Hepatocyte (in vitro differentiated cells): ENCODE measurements at regions not wholly inside any gene's neighbourhood (a gene's known extent, or its start where the extent isn't known, plus 50 kb on each side); places are given as distances from the start of the nearest gene placed in this dataset.
A peak's percentile ranks its signal among the peaks of the same experiment; 100 is the strongest.

Source experiments
- DNase-seq: peaks from one replicate; pipeline ENCODE4 v3.0.0-alpha.2; 2016; ENCODE audit warnings: low spot score
- H2AFZ ChIP-seq: fragments of 200-600 bp; sonication (generic); 2 replicates; pipeline ENCODE4 v1.6.0; 2016; ENCODE audit warnings: antibody characterized with exemption, mild to moderate bottlenecking
- H3K27ac ChIP-seq: fragments of 200-600 bp; sonication (generic); 2 replicates; pipeline ENCODE4 v1.5.1; 2016; ENCODE audit warnings: mild to moderate bottlenecking
- H3K27me3 ChIP-seq: fragments of 200-600 bp; sonication (generic); 2 replicates; pipeline ENCODE4 v1.6.1; 2016
- H3K36me3 ChIP-seq: fragments of 200-600 bp; sonication (generic); replicated peaks from 2 replicates; pipeline ENCODE4 v1.5.1; 2016; ENCODE audit warnings: low read depth; ENCODE audit not compliant: insufficient read depth
- H3K4me1 ChIP-seq: fragments of 200-600 bp; sonication (generic); 2 replicates; pipeline ENCODE4 v1.5.1; 2016; ENCODE audit warnings: mild to moderate bottlenecking, moderate library complexity; ENCODE audit not compliant: insufficient read depth
- H3K4me2 ChIP-seq: fragments of 200-600 bp; sonication (generic); 2 replicates; pipeline ENCODE4 v1.6.0; 2016
- H3K4me3 ChIP-seq: fragments of 200-600 bp; sonication (generic); 2 replicates; pipeline ENCODE4 v1.5.1; 2016; ENCODE audit warnings: mild to moderate bottlenecking
- H3K79me2 ChIP-seq: fragments of 200-600 bp; sonication (generic); 2 replicates; pipeline ENCODE4 v1.6.0; 2017; ENCODE audit warnings: mild to moderate bottlenecking
- H3K9me2 ChIP-seq: fragments of 200-600 bp; sonication (generic); replicated peaks from 2 replicates; pipeline ENCODE4 v1.6.0; 2017; ENCODE audit warnings: mild to moderate bottlenecking; ENCODE audit not compliant: insufficient read depth
- H3K9me3 ChIP-seq: fragments of 200-600 bp; sonication (generic); 2 replicates; pipeline ENCODE4 v1.5.1; 2016; ENCODE audit warnings: low read depth, mild to moderate bottlenecking
- H4K20me1 ChIP-seq: fragments of 200-600 bp; sonication (generic); 2 replicates; pipeline ENCODE4 v1.6.0; 2016; ENCODE audit warnings: mild to moderate bottlenecking; ENCODE audit not compliant: insufficient read depth, poor library complexity, severe bottlenecking
- CTCF ChIP-seq: fragments of 200-600 bp; sonication (generic); IDR thresholded peaks from 2 replicates; pipeline ENCODE4 v1.5.1; 2016; ENCODE audit warnings: antibody characterized with exemption, mild to moderate bottlenecking; ENCODE audit not compliant: poor library complexity
- EZH2 ChIP-seq: fragments of 200-600 bp; sonication (generic); IDR thresholded peaks from 2 replicates; pipeline ENCODE4 v1.6.1; 2016; ENCODE audit warnings: antibody characterized with exemption, mild to moderate bottlenecking, borderline replicate concordance
- EZH2phosphoT487 ChIP-seq: fragments of 200-600 bp; sonication (generic); IDR thresholded peaks from one replicate; pipeline ENCODE4 v1.6.1; 2018; ENCODE audit warnings: antibody characterized with exemption, mild to moderate bottlenecking, low read depth, moderate library complexity; ENCODE audit not compliant: unreplicated experiment, severe bottlenecking
- WGBS: methylation state at CpG from one replicate; pipeline ENCODE4 v1.1.6; 2016; ENCODE audit warnings: low lambda C conversion rate; ENCODE audit errors: missing lambda C conversion rate; 5-methylcytosine and 5-hydroxymethylcytosine counted together

- DNase-seq: no peak
- no peak overlapping the region for H3K4me2 ChIP-seq
- H3K36me3 ChIP-seq: no peaks in the 10 kb centered on the region
- H3K27me3 ChIP-seq: no peaks in the 10 kb centered on the region
- H3K27ac ChIP-seq: peak overlapping the region; percentile 29
- no peaks in the 10 kb centered on the region for H4K20me1 ChIP-seq
- WGBS: 76% methylated on average over 3 of the region's 3 CpGs
- no peak overlapping the region for H3K4me3 ChIP-seq
- TF ChIP-seq EZH2phosphoT487 (no peak), CTCF (no peak), EZH2 (no peak)
- no peaks in the 10 kb centered on the region for H3K4me1 ChIP-seq
- no peaks in the 10 kb centered on the region for H3K9me2 ChIP-seq
- H3K79me2 ChIP-seq: no peaks in the 10 kb centered on the region
- no peaks in the 10 kb centered on the region for H3K9me3 ChIP-seq
- H2AFZ ChIP-seq: no peak overlapping the region
Measured at GRCh38 chr1:55861676-55862340, 646.6 kb upstream of the USP24 start.

DNA sequence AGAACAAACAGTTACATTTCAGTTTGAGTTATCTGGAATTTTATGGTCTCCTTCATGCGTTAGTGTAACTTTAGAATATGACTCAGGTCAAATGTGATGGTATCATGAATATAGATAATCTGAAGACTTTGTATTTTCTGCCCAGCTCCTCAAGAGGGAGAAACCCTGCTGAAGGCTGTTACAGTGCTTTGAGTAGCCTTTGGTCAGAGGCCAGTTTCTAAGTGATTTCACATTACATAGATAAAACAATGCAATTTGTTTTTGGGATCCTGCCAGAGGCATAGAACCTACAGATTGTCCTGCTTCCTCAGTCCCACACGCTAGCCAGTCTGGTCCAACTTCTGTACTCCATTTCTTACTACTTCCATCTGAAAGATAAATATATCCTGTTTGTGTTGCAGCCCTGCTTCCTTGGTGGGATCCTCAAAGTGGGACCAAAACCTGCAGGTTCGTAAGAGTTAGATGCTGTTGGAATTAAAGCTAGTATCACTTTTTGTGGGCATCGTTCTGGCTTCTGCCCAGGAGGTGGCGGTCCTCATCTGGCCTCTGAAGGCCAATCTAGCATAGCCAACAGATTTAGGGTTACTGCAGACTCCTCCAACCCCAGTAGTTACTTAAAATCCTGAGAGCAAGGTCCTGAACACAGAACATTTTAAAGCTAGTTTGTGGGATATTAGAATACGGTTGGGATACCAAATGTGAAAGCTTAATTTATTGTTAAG lies 645.8 kb upstream of the USP24 start:
- no peaks in the 10 kb centered on the region for H3K9me3 ChIP-seq
- no peak overlapping the region for H3K4me2 ChIP-seq
- H3K9me2 ChIP-seq: no peaks in the 10 kb centered on the region
- TF ChIP-seq EZH2 (no peak), CTCF (no peak), EZH2phosphoT487 (no peak)
- H3K27ac ChIP-seq: peak overlapping the region; percentile 29
- H3K36me3 ChIP-seq: no peaks in the 10 kb centered on the region
- H4K20me1 ChIP-seq: no peaks in the 10 kb centered on the region
- no peak overlapping the region for H3K4me3 ChIP-seq
- no peaks in the 10 kb centered on the region for H3K4me1 ChIP-seq
- H3K27me3 ChIP-seq: no peaks in the 10 kb centered on the region
- DNase-seq: peak; percentile 26
- H3K79me2 ChIP-seq: no peaks in the 10 kb centered on the region
- 67% methylated on average over 6 of the region's 6 CpGs for WGBS
- H2AFZ ChIP-seq: no peak overlapping the region

DNA sequence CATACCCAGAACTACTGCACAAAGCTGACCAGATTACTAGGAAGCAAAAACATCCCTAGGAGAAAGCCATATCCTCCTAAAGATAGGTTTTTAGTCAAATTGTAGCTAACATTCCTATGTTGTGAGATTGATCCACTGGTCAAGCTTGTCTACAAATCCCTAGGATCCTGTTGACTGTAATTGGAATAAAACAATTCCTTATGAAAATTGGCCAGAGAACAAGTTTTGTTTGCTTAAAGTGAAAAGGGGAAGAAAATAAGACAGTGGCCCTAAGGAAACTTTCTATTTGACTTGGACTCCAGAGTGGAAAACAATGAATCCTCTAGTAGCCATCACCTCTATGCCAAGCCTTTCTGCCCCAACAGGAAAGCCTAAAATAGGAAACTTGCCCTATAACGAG lies 645.2 kb upstream of the USP24 start:
- Histone ChIP-seq H3K27me3 (no peaks in the 10 kb centered on the region), H3K79me2 (no peaks in the 10 kb centered on the region), H2AFZ (no peak overlapping the region), H3K9me3 (no peaks in the 10 kb centered on the region), H3K9me2 (no peaks in the 10 kb centered on the region), H4K20me1 (no peaks in the 10 kb centered on the region), H3K4me1 (no peaks in the 10 kb centered on the region), H3K4me3 (no peak overlapping the region), H3K27ac (no peak overlapping the region), H3K4me2 (no peak overlapping the region), H3K36me3 (no peaks in the 10 kb centered on the region)
- TF ChIP-seq CTCF: no peak
- WGBS: 63% methylated on average over 1 of the region's 1 CpG
- DNase-seq: no peak
